ENCODE measurements at regions not wholly inside any gene's neighbourhood (a gene's known extent, or its start where the extent isn't known, plus 50 kb on each side); places are given as distances from the start of the nearest gene placed in this dataset.

DNA sequence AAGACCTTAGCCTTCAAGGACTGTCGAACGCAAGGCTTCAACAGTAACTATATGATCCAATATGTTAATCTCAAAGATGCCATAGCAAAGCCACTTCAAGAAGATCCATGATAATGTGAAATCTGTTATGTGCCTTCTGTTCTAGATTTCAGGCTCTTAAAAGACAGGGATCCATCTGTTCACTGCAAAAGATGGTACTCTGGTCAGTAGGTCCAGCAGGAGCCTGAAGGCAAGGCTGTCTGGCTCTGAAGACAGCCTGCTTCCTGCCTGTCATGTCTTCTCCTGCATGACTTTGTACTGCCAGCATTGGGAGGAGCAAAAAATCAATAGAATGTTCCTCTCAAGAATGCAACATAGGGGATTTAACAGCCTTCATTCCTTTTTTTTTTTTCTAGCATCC, 270.8 kb upstream of the PARD3B start:
- no peak for DNase-seq (ENCODE audit: low read depth)

DNA sequence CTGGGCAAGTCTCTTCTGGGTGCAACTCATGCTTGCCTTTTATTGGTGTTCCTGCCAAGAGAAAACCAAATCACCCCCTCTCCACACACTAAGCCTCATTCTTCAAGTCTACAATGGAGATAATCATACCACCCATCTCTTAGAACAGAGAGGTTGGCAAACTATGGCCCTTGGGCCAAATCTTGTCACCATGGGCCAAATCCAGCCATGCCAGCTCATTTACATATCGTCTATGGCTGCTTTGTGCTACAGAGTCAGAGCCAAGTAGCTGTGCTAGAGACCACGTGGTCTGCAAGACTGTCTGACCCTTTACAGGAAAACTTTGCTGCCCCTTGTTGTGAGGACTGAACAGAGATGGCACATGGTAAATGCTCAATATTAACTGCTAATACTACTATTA, 270.3 kb upstream of the PARD3B start:
- DNase-seq (ENCODE audit: low read depth), result no peak

DNA sequence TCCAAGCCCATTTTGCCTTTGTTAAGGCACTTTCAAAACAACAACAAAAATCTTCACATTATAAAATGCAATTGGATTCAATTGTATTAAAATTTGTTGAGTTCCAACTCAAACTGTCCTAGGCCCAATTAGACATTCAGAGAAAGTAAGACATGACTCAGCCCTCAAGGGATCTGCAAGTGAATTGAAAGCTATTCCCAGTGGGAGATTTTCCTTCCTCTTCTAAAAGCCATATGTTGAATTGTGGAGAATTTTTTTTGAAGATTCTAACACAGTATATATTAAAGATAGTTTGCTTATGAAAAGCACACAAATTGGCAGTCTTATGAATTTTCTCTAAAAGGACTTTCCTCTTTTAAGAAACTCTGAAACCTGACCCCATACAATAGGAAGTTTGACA, 268.0 kb upstream of the PARD3B start:
- DNase-seq (ENCODE audit: low read depth), result no peak

DNA sequence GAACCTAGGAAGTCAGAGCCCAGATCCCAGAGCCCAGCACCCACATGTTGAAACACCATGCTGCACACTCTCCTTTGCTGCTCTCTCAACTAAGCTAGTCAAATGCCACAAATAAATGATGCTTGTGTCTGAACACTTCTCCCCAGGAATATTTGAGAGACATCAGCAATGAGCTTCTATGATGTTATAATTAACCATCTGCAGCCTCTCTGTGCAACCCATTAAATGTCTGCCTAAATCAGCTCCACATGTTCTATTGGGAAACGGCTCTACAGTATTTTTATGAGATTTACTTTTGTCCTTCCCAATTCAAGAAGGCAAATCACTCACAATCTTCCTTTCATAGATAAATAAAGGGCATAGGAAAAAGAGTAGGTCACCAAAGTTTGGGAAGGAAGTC, 266.8 kb upstream of the PARD3B start:
- no peak for DNase-seq (ENCODE audit: low read depth)

DNA sequence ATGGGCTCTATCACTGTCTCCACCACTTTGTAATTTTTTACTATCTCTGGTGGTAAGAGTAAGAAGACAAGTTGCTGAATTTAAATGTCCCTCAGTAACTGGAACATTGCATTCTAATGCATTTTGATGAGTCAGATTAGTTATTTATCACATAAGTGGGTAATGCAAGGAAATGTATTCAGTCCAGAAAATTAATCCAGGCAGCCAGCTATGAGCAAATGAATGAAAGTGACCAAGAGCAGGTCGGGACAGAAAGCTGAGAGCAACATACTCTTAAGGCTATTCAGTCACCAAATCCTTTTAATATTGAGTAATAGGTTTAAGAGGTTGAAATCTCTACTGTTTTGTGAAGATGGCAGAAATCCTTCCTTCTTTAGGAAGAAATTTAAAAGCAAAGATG, 265.5 kb upstream of the PARD3B start:
- DNase-seq (ENCODE audit: low read depth), result no peak

DNA sequence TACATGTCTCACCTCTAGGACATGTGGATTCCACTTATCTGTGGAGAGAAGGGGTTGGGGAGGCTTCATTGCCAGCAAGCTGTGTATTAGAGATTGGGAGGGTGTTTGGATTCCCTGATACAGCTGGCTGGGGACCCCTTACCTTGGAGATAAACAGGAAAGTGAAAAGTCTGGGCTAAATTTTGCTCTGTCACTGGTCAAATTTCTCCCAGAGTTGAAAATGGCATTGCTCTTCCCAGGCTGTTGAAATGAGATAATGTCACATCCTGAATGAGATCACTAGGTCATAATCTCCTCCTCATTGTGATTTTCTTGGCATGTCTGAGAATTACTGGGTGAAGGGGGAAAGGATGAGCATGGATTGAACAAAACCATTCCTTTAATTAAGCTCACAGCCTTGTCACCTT, 265.0 kb upstream of the PARD3B start:
- DNase-seq (ENCODE audit: low read depth), result no peak

DNA sequence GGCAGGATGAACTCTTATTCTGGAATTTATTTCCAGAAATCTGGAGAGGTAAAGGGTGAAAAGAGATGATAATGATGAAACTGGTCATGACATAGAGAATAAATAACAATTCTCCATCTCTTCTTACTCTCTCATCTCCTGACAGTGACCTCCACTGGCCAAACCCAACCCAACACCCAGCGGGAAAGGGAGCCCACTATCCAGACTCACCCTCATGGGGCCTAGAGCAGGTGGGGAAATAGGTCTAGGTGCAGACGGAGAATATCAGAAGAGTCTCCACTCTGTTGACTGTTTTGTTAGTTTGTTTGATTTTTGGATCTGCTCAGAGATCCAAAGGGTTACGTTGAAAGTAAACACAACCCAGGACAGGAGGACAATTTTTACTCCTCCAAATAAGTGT, 263.2 kb upstream of the PARD3B start:
- no peak for DNase-seq (ENCODE audit: low read depth)

DNA sequence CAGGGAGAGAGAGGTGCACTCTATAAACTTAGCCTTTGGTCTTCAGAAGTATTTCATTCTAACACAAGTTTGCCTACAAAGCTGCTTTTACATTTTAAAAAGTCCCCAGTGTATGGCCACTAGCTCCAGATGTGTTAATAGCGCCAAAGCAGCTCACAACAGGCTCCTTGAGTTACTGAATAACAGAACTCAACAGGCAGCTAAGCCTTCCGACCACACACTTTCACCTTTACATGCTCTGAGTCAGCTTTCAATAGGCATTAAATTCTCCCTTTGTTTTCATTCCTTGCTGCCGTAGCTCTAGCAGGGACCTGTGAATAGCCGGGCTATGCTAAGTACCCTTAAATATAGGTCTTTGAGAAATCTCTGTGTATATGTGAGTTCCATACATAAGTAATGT, 262.8 kb upstream of the PARD3B start:
- no peak for DNase-seq (ENCODE audit: low read depth)

DNA sequence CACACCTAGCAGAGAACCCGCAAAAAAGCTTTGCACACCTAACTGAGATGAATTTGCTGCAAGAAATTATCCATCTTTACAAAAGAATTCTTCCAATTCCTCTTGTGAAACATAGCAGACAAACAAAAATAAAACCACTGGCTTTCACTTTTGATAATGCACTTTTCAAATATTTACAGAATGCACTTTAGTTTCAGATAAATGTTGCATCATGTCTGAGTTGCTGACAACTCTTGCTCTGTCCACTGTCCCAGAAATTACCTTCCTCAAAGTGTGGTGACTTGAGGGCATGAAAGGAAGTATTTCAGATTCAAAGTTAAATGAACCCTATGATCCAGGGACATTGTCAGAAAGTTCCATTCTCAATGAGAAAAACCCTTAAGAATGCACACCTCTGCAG, 256.2 kb upstream of the PARD3B start:
- DNase-seq (ENCODE audit: low read depth), result no peak

DNA sequence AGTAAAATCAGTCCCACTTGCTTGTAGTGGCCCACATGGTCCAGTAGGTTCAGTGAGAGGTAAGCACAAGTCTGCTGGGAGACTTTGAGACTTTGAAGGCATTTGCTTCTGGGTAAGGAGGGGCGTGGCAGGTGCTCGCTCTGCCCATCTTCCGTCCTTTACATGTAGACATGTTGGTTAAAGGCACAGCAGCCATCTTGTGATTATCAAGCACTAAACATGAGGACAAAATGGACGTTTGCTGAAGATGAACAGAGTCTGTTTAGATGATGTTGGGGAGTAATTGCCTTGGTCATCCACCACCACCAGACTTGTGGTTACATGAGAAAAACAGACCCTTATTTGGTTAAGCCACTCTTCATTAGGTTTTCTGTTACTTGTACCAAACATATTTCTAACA, 252.8 kb upstream of the PARD3B start:
- DNase-seq (ENCODE audit: low read depth), result no peak

DNA sequence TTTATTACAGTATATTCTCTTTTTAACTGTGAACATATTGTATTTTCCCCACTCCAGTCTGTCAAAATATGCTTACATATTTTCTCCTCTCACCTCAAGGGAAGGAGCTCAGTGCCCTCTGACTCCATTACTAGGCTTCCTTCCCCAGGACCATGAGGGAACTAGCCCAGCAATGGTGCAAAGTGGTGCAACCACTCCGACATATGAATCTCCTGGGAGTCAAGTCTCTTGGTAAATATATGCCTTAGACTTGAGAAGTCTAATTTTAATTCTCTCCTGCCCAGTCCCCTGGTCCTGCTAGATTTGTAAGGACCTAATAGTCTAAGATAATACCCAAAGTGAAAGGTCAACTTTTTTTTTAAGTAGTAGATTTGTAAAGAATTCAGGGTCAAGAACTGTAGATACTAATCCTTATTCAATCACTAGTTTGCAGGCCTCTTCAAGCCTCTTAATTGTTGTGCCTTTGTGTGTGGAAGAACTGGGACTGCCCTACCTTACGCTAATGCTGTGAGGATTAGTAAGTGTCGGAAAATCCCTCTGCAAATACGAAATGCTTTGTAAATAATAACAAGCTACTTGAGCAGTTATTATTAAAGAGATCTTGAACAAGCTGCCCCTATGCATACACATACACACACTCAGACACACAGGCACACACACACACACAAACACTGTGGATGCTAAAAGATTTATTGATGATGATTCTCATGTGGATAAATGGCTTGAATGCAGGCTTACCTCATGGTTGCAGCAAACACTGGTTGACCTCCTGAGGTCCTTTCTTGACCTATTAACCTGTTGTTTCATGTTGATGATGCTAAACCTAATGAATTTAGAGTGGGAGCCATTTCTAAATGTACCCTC, 251.2 kb upstream of the PARD3B start:
- DNase-seq (ENCODE audit: low read depth), result no peak

DNA sequence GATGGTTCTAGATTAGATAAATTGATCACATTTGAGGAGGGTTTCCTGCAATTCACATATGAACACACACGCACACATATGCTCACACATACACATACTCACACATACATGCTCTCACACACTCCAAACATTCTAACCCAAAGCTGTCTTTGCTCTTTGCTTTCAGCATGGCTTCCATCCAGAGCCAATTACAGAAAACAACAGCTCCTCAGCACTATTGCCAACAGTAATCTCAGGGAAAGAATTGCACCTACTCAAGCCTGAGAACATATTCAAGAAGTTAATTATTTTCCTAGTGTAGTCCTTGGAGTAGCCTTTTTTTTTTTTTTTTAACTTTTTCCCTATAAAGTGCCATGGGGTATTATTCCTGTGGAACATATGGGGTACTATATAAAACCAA, 246.9 kb upstream of the PARD3B start:
- no peak for DNase-seq (ENCODE audit: low read depth)

DNA sequence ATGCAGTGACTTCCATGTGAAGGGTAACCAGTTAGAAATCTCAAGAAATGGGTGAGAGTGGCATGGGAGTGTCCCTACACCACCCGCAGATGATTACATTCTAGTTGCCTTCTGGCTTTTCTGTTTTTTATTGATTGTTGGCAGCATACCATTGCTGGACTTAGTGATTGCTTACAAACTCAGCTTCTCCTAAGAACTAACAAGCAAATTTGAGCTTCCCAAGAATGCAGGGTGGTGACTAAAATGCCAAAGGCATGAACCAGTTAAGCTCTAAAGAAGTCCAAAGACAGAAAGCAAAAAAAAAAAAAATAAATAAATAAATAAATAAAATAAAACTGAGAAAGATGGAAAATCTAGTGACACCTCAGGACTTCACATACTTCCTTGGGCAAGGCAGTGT, 245.5 kb upstream of the PARD3B start:
- DNase-seq (ENCODE audit: low read depth), result no peak

DNA sequence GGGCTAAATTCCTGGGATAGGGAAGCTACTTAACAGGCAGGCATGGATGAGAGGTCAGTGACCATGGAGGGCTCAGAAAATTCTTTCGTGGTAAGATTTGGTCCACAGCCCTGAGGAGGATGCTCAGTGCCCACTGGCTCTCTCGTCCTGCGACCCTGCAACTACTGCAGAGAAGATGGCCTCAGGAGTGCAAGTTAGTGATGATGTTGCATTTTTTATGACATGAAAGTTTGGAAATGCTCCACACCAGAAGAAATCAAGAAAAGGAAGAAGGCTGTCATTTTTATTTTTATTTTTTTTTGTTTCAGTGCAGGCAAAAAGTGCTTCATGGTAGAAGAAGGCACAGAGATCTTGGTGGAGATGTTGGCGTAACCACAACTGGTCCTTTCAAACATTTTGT, 238.6 kb upstream of the PARD3B start:
- DNase-seq (ENCODE audit: low read depth), result no peak

DNA sequence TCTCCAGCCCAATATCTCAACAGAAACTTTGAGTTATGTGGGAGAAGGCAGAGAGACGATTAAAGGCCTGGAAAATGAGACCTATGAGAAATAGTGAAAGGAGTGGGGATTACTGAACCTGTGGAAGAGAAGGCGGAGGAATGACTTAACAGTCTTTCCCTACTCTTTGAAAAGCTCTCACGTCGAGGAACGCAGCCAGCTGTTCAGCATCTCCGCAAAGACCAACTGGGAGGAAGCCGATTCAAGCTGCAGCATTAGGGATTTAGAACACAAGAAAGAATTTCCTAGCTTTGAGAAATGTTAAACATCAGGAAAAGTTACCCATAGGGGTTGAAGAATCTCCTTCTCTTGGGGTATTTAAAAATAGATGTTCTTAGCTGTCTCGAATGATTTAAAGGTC, 233.2 kb upstream of the PARD3B start:
- no peak for DNase-seq (ENCODE audit: low read depth)

DNA sequence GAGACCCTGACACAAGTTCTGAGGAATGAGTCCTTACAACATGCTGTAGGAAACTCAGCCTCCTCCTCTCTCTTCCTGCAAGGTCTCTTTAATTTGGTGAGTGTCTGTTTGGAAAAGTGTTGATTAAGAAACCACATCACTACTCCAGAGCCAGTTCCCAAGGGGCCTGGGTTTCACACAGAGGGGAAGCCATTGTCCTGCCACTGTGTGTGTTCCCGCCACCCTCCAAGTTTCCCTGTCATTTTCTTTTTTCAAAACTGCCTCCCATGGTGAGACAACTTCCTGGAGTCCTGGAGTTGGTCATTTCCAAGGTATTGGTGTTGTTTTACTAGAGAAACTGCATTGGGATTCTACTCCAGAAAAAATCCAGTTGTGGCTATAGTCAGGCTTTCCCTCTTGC, 232.0 kb upstream of the PARD3B start:
- no peak for DNase-seq (ENCODE audit: low read depth)

DNA sequence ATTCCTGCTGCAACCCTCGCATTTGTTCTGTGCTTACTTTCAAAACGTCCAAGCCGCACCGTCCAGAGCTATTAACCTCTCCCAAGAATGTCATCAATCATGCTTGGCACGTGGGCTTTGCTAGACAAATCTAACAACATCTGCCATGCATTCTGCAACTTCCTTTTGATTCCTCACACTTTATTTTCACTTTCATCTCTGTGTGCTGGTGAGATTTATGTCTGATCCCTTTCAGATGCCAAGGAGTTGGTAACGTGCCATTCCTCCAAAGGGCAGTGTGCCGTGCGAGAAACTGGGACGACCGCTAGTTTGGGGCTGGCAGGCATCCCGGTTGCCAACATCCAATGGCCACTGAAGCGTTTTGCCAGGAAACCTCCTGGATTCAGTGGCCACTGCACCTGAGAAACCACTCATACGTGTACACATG, 230.0 kb upstream of the PARD3B start:
- DNase-seq (ENCODE audit: low read depth), result no peak

DNA sequence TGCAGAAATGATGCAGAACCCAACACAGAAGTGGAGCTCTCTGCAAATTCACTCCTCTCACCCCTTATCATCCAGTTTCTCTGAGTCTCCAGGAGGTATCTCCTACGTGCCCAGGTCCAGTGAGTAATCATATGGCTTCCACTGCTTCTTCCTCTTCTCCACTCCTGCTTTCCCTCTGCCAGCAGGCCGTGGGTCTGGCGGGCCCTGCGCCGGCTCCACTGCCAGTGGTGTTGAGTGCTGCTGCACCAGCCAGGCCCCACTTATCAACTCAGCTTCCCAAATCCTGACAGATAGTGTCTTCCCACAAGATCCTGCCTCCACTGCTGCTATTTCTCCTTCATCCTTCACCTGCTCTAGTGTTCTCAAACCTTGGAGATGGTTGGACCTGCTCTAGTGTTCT, 227.6 kb upstream of the PARD3B start:
- DNase-seq (ENCODE audit: low read depth), result no peak

DNA sequence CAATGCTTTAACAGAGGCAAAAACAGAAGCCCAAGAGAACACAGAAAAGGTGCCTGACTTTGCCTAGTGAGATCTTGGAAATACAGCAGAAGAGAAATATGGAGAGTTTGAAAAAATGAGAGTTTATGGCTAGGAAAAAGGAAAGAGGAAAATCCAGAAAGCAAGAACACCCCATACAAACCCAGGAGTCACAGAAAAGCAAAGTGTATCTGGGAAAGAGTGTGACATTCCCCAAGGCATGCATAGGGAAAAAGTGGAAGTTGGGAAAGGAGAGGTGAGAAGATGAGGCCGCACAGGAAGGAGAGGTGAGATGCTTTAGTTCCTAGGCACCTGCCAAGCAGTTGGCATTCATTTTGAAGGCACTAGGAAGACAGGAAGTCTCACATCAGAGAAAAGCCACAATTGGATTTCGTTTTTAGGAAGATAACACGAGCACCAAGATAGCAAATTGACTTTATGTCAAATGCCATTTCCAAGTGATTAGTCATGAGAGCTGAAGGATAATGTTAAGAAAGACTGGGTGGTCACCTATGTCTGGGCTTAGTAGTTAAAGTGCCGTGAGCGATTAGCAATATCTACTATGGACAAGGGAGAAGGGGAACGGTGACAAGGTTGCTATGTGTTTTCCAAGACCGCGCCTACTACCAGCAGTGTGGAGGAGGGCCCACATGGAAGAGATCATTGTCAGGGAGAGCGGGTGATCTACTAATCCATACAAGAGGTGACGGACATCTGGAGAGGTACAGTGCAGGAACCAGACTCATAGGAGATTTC, 224.1 kb upstream of the PARD3B start:
- no peak for DNase-seq (ENCODE audit: low read depth)

DNA sequence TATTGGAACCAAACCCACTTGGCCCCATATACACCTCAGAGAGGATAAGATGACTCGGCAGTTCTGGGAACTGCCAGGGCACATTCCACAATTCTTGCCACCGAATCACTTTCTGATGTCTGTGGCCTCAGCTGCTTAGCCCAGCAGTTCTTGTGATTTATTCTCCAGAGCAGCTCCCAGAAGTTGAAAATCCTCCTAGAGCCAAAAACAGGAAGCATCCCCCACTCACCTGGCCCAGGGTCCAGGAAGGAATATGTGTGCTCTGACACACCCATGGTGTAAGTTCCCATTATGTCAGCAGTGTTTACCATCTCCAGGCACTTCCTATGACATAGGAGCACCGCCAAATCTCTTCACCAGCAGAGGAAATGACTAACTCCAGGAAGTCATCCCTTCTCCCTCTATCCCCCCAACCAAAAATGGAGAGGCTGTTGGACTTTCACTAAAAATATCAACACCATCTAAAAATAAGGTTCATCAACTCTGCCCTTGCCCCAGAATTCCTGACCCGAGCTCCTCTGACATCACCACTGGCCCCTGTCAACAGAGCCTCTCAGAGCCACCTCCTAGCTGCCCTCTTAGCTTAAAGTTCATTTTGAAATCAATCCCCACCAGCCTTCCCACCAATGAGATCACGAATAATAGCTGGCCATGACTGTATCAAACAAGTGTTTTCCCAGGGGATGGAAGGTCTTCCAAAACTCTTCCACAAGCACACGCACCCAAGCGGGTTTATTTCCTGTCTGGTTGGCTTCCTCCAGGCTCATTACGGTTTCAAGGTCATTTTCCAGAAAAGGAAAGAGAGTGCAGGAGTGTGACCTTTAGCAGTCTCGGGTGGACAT, 223.1 kb upstream of the PARD3B start:
- DNase-seq (ENCODE audit: low read depth), result no peak

DNA sequence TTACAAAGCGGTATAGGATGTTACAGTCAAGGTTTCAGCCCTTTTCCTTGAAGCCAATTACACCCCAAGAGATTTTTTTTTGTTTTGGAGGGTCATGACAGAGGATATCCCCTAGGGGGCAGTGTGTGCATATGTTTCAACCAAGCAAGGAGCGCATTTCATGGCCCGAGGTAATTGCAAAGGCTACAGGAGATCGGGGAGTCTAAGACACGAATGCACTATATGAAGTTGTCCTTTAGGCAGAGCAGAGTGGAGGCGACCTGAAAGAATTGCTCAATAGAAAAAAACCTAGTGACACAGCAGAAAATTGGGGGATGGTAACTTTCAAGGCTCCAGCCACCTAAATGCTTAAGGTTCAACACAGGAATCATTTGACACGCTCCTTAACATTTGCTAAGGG, 219.8 kb upstream of the PARD3B start:
- peak; percentile 37 for DNase-seq (ENCODE audit: low read depth)

DNA sequence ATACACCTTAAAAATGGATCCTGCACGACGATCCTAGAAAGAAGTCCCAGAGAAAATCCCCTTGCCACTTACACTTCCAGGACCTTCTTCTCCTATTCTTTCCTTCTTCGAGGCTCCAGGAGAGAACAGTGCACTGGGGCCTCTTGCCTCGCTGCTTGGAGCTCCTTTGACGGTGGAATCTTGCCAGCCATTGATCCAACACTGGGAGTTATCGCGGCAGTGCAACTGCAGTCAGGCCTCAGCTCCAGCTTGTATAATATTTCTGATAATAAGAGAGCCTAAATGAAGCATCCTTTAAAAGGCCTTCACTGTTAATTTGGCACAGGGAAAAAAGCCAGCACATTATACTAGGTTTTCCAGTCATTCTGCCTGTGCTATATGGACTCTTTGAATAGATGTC, 216.9 kb upstream of the PARD3B start:
- DNase-seq (ENCODE audit: low read depth), result no peak

DNA sequence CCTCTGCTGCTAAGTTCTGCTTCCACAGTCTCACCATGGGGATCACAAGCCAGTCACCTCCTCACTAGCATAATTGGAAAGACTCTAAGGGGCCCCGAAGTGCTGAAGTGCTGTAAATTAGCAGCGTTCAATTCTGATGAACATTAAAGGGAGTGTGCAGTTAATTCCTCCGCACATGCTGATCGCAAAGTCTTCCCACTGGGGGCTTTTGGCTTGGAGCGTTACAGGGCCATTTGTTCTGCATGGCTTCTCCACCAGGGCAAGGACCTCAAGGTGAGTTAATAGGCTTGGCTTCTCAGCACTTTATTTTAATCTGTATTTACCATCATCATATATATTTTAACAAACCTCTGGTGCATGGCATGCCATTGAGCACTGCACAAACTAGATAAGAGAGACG, 216.3 kb upstream of the PARD3B start:
- DNase-seq (ENCODE audit: low read depth), result no peak

Measured in stimulated activated CD4-positive, alpha-beta T cell treated with anti-CD3 and anti-CD28 coated beads, Interleukin-2, amount 100 ng/mL, for 4 hours (primary cell).